ENCODE measurements at regions not wholly inside any gene's neighbourhood (a gene's known extent, or its start where the extent isn't known, plus 50 kb on each side); places are given as distances from the start of the nearest gene placed in this dataset.

- TF ChIP-seq CTCF (IDR thresholded peaks at IDR 0.05; ENCODE audit: low read depth, low read length) (no peak), EZH2phosphoT487 (IDR thresholded peaks at IDR 0.05; ENCODE audit: low read depth) (no peak)
Measured at GRCh38 chr1:239455743-239456142, 69.4 kb downstream of the CHRM3 start.
